ENCODE measurements at regions not wholly inside any gene's neighbourhood (a gene's known extent, or its start where the extent isn't known, plus 50 kb on each side); places are given as distances from the start of the nearest gene placed in this dataset.
"Not testable (repeated sequence)": the region's sequence is repeated elsewhere in the genome, so short reads cannot be mapped to it uniquely, and the experiment has no call there.

GRCh38 chr7:153066711-153067110 lies 307.2 kb downstream of the ACTR3B start:
- DNase-seq (ENCODE audit: low read depth in 4 of 4, low spot score in 3 of 4), result no peak

- DNase-seq (ENCODE audit: low read depth in 4 of 4, low spot score in 3 of 4), result no peak
These were observed 310.6 kb downstream of the ACTR3B start for GRCh38 chr7:153070141-153070540.

- DNase-seq (ENCODE audit: low read depth in 4 of 4, low spot score in 3 of 4), result no peak
These were observed 313.3 kb downstream of the ACTR3B start for GRCh38 chr7:153072806-153073205.

- not testable (repeated sequence) for DNase-seq (ENCODE audit: low read depth in 4 of 4, low spot score in 3 of 4)
These were observed 316.7 kb downstream of the ACTR3B start for GRCh38 chr7:153076289-153076688.

GRCh38 chr7:153081496-153081895 lies 321.9 kb downstream of the ACTR3B start:
- DNase-seq (ENCODE audit: low read depth in 4 of 4, low spot score in 3 of 4), result peak in 1 of 4 donors; percentile 31

GRCh38 chr7:153084278-153084677 lies 324.7 kb downstream of the ACTR3B start:
- DNase-seq (ENCODE audit: low read depth in 4 of 4, low spot score in 3 of 4), result no peak

- no peak for DNase-seq (ENCODE audit: low read depth in 4 of 4, low spot score in 3 of 4)
These were observed 327.9 kb downstream of the ACTR3B start for GRCh38 chr7:153087498-153087897.

GRCh38 chr7:153088601-153089000 lies 329.0 kb downstream of the ACTR3B start:
- DNase-seq (ENCODE audit: low read depth in 4 of 4, low spot score in 3 of 4), result no peak

- no peak for DNase-seq (ENCODE audit: low read depth in 4 of 4, low spot score in 3 of 4)
These were observed 330.7 kb downstream of the ACTR3B start for GRCh38 chr7:153090209-153090608.

GRCh38 chr7:153090764-153091163 lies 331.2 kb downstream of the ACTR3B start:
- DNase-seq (ENCODE audit: low read depth in 4 of 4, low spot score in 3 of 4), result no peak

GRCh38 chr7:153091477-153091876 lies 331.9 kb downstream of the ACTR3B start:
- DNase-seq (ENCODE audit: low read depth in 4 of 4, low spot score in 3 of 4), result no peak

- no peak for DNase-seq (ENCODE audit: low read depth in 4 of 4, low spot score in 3 of 4)
These were observed 338.1 kb downstream of the ACTR3B start for GRCh38 chr7:153097511-153098201.

GRCh38 chr7:153099235-153099634 lies 339.7 kb downstream of the ACTR3B start:
- no peak for DNase-seq (ENCODE audit: low read depth in 4 of 4, low spot score in 3 of 4)

- DNase-seq (ENCODE audit: low read depth in 4 of 4, low spot score in 3 of 4), result no peak
These were observed 341.2 kb downstream of the ACTR3B start for GRCh38 chr7:153100691-153101237.

- no peak for DNase-seq (ENCODE audit: low read depth in 4 of 4, low spot score in 3 of 4)
These were observed 343.6 kb downstream of the ACTR3B start for GRCh38 chr7:153103202-153103601.

- DNase-seq (ENCODE audit: low read depth in 4 of 4, low spot score in 3 of 4), result no peak
These were observed 348.3 kb downstream of the ACTR3B start for GRCh38 chr7:153107826-153108225.

- DNase-seq (ENCODE audit: low read depth in 4 of 4, low spot score in 3 of 4), result no peak
These were observed 350.0 kb downstream of the ACTR3B start for GRCh38 chr7:153109566-153109965.

GRCh38 chr7:153110606-153111005 lies 351.1 kb downstream of the ACTR3B start:
- no peak for DNase-seq (ENCODE audit: low read depth in 4 of 4, low spot score in 3 of 4)

GRCh38 chr7:153122255-153122654 lies 362.7 kb downstream of the ACTR3B start:
- not testable (repeated sequence) for DNase-seq (ENCODE audit: low read depth in 4 of 4, low spot score in 3 of 4)

- no peak for DNase-seq (ENCODE audit: low read depth in 4 of 4, low spot score in 3 of 4)
These were observed 370.5 kb downstream of the ACTR3B start for GRCh38 chr7:153130052-153130451.

- no peak for DNase-seq (ENCODE audit: low read depth in 4 of 4, low spot score in 3 of 4)
These were observed 392.2 kb downstream of the ACTR3B start for GRCh38 chr7:153151766-153152165.

GRCh38 chr7:153152801-153153422 lies 393.4 kb downstream of the ACTR3B start:
- no peak for DNase-seq (ENCODE audit: low read depth in 4 of 4, low spot score in 3 of 4)

All from right renal pelvis (tissue), 4 donors.